ENCODE measurements at regions not wholly inside any gene's neighbourhood (a gene's known extent, or its start where the extent isn't known, plus 50 kb on each side); places are given as distances from the start of the nearest gene placed in this dataset.
A peak's percentile ranks its signal among the peaks of the same experiment; 100 is the strongest.

- Histone ChIP-seq H3K27ac (ENCODE audit: low read depth, low read length) (no peak overlapping the region), H3K27me3 (ENCODE audit: insufficient read depth, low read length, poor library complexity, severe bottlenecking) (no peaks in the 10 kb centered on the region), H3K9me3 (ENCODE audit: low read length) (no peaks in the 10 kb centered on the region), H3K4me1 (ENCODE audit: insufficient read depth, low read length) (no peaks in the 10 kb centered on the region), H3K4me3 (ENCODE audit: low read length) (no peak overlapping the region), H3K36me3 (ENCODE audit: insufficient read depth, low read length) (no peaks in the 10 kb centered on the region)
- H3K9me3 Mint-ChIP-seq: peaks cover 4 to 16% (median 9%) of the 10 kb centered on the region in 5 donors
- no peak for DNase-seq
- no peak overlapping the region for H3K4me3 Mint-ChIP-seq
- H3K36me3 Mint-ChIP-seq: no peaks in the 10 kb centered on the region
- peaks cover 7 to 17% of the 10 kb centered on the region in 2 donors for H3K27me3 Mint-ChIP-seq
- ChIA-PET CTCF (no interaction called here), POLR2A (no interaction called here)
- H3K27ac Mint-ChIP-seq: peak overlapping the region in 1 of 8 donors; percentile 57
- no peaks in the 10 kb centered on the region for H3K4me1 Mint-ChIP-seq
Observed at GRCh38 chr22:49292909-49293308, 534.8 kb downstream of the BRD1 start.

GRCh38 chr22:49291781-49292180, 535.9 kb downstream of the BRD1 start:
- Mint-ChIP-seq H3K4me1 (no peaks in the 10 kb centered on the region), H3K27me3 (peaks cover 7 to 17% of the 10 kb centered on the region in 2 donors)
- no peaks in the 10 kb centered on the region for H3K36me3 ChIP-seq (ENCODE audit: insufficient read depth, low read length)

DNA sequence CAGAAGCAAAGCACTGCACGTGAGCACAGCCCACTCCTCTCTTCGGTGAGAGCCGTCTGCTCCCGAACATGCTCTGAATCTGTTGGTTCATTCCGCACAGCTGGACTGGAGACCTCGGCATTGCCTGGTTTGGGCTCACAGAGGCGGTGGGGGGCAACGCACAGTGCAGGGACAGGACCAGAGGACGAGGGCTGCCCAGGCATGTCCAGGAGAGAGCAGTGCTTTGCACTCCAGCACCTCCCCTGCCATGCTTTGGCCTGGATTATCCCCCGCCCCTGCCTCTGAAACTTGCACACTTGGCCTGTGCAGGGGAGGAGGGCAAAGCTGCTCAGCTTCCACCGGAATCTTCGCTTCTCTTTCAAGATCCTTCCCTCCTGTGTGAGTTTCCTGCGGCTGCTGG, 536.5 kb downstream of the BRD1 start:
- peaks cover 7 to 17% of the 10 kb centered on the region in 2 donors for H3K27me3 Mint-ChIP-seq
- peaks cover 4 to 16% (median 9%) of the 10 kb centered on the region in 5 donors for H3K9me3 Mint-ChIP-seq
- no peaks in the 10 kb centered on the region for H3K4me1 ChIP-seq (ENCODE audit: insufficient read depth, low read length)
- ChIA-PET POLR2A (no interaction called here), CTCF (no interaction called here)
- no peak overlapping the region for H3K4me3 ChIP-seq (ENCODE audit: low read length)
- H3K4me1 Mint-ChIP-seq: no peaks in the 10 kb centered on the region
- no peaks in the 10 kb centered on the region for H3K36me3 Mint-ChIP-seq
- H3K9me3 ChIP-seq (ENCODE audit: low read length): no peaks in the 10 kb centered on the region
- H3K27me3 ChIP-seq (ENCODE audit: insufficient read depth, low read length, poor library complexity, severe bottlenecking): no peaks in the 10 kb centered on the region
- H3K36me3 ChIP-seq (ENCODE audit: insufficient read depth, low read length): no peaks in the 10 kb centered on the region
- H3K27ac ChIP-seq (ENCODE audit: low read depth, low read length): no peak overlapping the region
- H3K27ac Mint-ChIP-seq: no peak overlapping the region
- no peak overlapping the region for H3K4me3 Mint-ChIP-seq
- DNase-seq: peak in 1 of 5 donors; percentile 25

More at GRCh38 chr22:49291781-49292180, 535.9 kb downstream of the BRD1 start:
- ChIA-PET POLR2A (no interaction called here), CTCF (no interaction called here)
- Histone ChIP-seq H3K27ac (ENCODE audit: low read depth, low read length) (no peak overlapping the region), H3K27me3 (ENCODE audit: insufficient read depth, low read length, poor library complexity, severe bottlenecking) (no peaks in the 10 kb centered on the region), H3K4me1 (ENCODE audit: insufficient read depth, low read length) (no peaks in the 10 kb centered on the region), H3K4me3 (ENCODE audit: low read length) (no peak overlapping the region), H3K9me3 (ENCODE audit: low read length) (no peaks in the 10 kb centered on the region)
- Mint-ChIP-seq H3K9me3 (peaks cover 4 to 16% (median 9%) of the 10 kb centered on the region in 5 donors), H3K36me3 (no peaks in the 10 kb centered on the region), H3K4me3 (no peak overlapping the region), H3K27ac (no peak overlapping the region)
- no peak for DNase-seq

DNA sequence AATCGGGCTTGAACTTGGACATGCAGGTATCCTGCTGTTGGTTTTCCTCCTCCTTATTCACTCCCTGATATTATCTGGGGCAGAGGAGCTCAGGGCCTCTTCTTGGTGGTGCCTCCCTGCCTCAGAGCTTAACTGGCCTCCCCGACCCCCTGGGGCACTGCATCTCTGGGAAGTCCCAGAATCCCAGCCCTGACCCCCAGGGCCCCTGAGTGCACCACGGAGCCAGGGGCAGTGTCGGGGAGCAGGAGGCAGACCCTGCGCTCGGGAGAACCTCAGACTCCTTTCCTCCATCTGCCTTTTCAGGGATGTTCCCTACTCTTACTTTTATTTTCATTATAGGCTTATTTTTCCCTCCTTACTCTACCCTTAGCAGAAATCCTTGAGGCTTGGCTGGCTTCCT, 537.0 kb downstream of the BRD1 start:
- ChIA-PET CTCF (no interaction called here), POLR2A (no interaction called here)
- Histone ChIP-seq H3K27ac (ENCODE audit: low read depth, low read length) (no peak overlapping the region), H3K4me3 (ENCODE audit: low read length) (no peak overlapping the region), H3K36me3 (ENCODE audit: insufficient read depth, low read length) (no peaks in the 10 kb centered on the region), H3K9me3 (ENCODE audit: low read length) (no peaks in the 10 kb centered on the region), H3K4me1 (ENCODE audit: insufficient read depth, low read length) (no peaks in the 10 kb centered on the region), H3K27me3 (ENCODE audit: insufficient read depth, low read length, poor library complexity, severe bottlenecking) (no peaks in the 10 kb centered on the region)
- Mint-ChIP-seq H3K36me3 (no peaks in the 10 kb centered on the region), H3K27me3 (peaks cover 7 to 14% of the 10 kb centered on the region in 2 donors), H3K27ac (no peak overlapping the region), H3K4me1 (no peaks in the 10 kb centered on the region), H3K9me3 (peaks cover 3 to 16% (median 9%) of the 10 kb centered on the region in 5 donors), H3K4me3 (no peak overlapping the region)
- DNase-seq: no peak

GRCh38 chr22:49289822-49290679, 537.6 kb downstream of the BRD1 start:
- no peaks in the 10 kb centered on the region for H3K36me3 Mint-ChIP-seq
- H3K4me3 Mint-ChIP-seq: no peak overlapping the region
- no peak for DNase-seq
- H3K27ac ChIP-seq (ENCODE audit: low read depth, low read length): no peak overlapping the region
- CTCF ChIA-PET: no interaction called here
- H3K4me3 ChIP-seq (ENCODE audit: low read length): no peak overlapping the region
- no peaks in the 10 kb centered on the region for H3K9me3 ChIP-seq (ENCODE audit: low read length)
- POLR2A ChIA-PET: no interaction called here
- no peaks in the 10 kb centered on the region for H3K36me3 ChIP-seq (ENCODE audit: insufficient read depth, low read length)
- no peaks in the 10 kb centered on the region for H3K4me1 ChIP-seq (ENCODE audit: insufficient read depth, low read length)
- H3K27me3 ChIP-seq (ENCODE audit: insufficient read depth, low read length, poor library complexity, severe bottlenecking): no peaks in the 10 kb centered on the region
- peaks cover 8 to 10% of the 10 kb centered on the region in 2 donors for H3K27me3 Mint-ChIP-seq
- peaks cover 1 to 16% (median 9%) of the 10 kb centered on the region in 5 donors for H3K9me3 Mint-ChIP-seq
- H3K27ac Mint-ChIP-seq: no peak overlapping the region
- no peaks in the 10 kb centered on the region for H3K4me1 Mint-ChIP-seq

GRCh38 chr22:49286181-49286760, 541.4 kb downstream of the BRD1 start:
- CTCF ChIA-PET: no interaction called here

GRCh38 chr22:49284931-49285330, 542.7 kb downstream of the BRD1 start:
- ChIA-PET CTCF (no interaction called here), POLR2A (no interaction called here)
- Histone ChIP-seq H3K4me1 (ENCODE audit: insufficient read depth, low read length) (no peaks in the 10 kb centered on the region), H3K36me3 (ENCODE audit: insufficient read depth, low read length) (no peaks in the 10 kb centered on the region), H3K27me3 (ENCODE audit: insufficient read depth, low read length, poor library complexity, severe bottlenecking) (peaks cover 7% of the 10 kb centered on the region), H3K27ac (ENCODE audit: low read depth, low read length) (no peak overlapping the region), H3K4me3 (ENCODE audit: low read length) (no peak overlapping the region), H3K9me3 (ENCODE audit: low read length) (no peaks in the 10 kb centered on the region)
- H3K4me1 Mint-ChIP-seq: no peaks in the 10 kb centered on the region
- H3K9me3 Mint-ChIP-seq: peaks cover 0 to 10% (median 7%) of the 10 kb centered on the region in 5 donors
- peaks cover 6 to 33% of the 10 kb centered on the region in 2 donors for H3K27me3 Mint-ChIP-seq
- H3K27ac Mint-ChIP-seq: no peak overlapping the region
- DNase-seq: no peak
- H3K4me3 Mint-ChIP-seq: no peak overlapping the region
- H3K36me3 Mint-ChIP-seq: peaks cover 0 to 5% (median 0%) of the 10 kb centered on the region in 3 donors

More at GRCh38 chr22:49286181-49286760, 541.4 kb downstream of the BRD1 start:
- Mint-ChIP-seq H3K27me3 (peaks cover 3 to 36% of the 10 kb centered on the region in 2 donors), H3K4me1 (no peaks in the 10 kb centered on the region), H3K9me3 (peaks cover 0 to 3% (median 0%) of the 10 kb centered on the region in 5 donors), H3K4me3 (no peak overlapping the region), H3K36me3 (no peaks in the 10 kb centered on the region), H3K27ac (no peak overlapping the region)
- POLR2A ChIA-PET: no interaction called here
- Histone ChIP-seq H3K4me1 (ENCODE audit: insufficient read depth, low read length) (no peaks in the 10 kb centered on the region), H3K9me3 (ENCODE audit: low read length) (no peaks in the 10 kb centered on the region), H3K27me3 (ENCODE audit: insufficient read depth, low read length, poor library complexity, severe bottlenecking) (peaks cover 7% of the 10 kb centered on the region), H3K36me3 (ENCODE audit: insufficient read depth, low read length) (no peaks in the 10 kb centered on the region), H3K4me3 (ENCODE audit: low read length) (no peak overlapping the region), H3K27ac (ENCODE audit: low read depth, low read length) (no peak overlapping the region)
- peak in 1 of 5 donors; percentile 39 for DNase-seq

- Mint-ChIP-seq H3K9me3 (peaks cover 0 to 11% (median 7%) of the 10 kb centered on the region in 5 donors), H3K27ac (no peak overlapping the region), H3K4me1 (no peaks in the 10 kb centered on the region), H3K4me3 (no peak overlapping the region), H3K27me3 (peaks cover 9 to 33% of the 10 kb centered on the region in 2 donors), H3K36me3 (peaks cover 0 to 5% (median 0%) of the 10 kb centered on the region in 3 donors)
- H3K27me3 ChIP-seq (ENCODE audit: insufficient read depth, low read length, poor library complexity, severe bottlenecking): peaks cover 7% of the 10 kb centered on the region
- H3K36me3 ChIP-seq (ENCODE audit: insufficient read depth, low read length): no peaks in the 10 kb centered on the region
- CTCF ChIA-PET: no interaction called here
- peak in 1 of 5 donors; percentile 33 for DNase-seq
- H3K4me1 ChIP-seq (ENCODE audit: insufficient read depth, low read length): no peaks in the 10 kb centered on the region
- POLR2A ChIA-PET: no interaction called here
- H3K27ac ChIP-seq (ENCODE audit: low read depth, low read length): no peak overlapping the region
- no peak overlapping the region for H3K4me3 ChIP-seq (ENCODE audit: low read length)
- H3K9me3 ChIP-seq (ENCODE audit: low read length): no peaks in the 10 kb centered on the region
Observed at GRCh38 chr22:49284056-49284784, 543.5 kb downstream of the BRD1 start.

Data from CD8-positive, alpha-beta memory T cell (primary cell).